GM15510 (cell line): ENCODE measurements at regions not wholly inside any gene's neighbourhood (a gene's known extent, or its start where the extent isn't known, plus 50 kb on each side); places are given as distances from the start of the nearest gene placed in this dataset.

Experiments used
- POLR2A ChIP-seq: IDR thresholded peaks from 3 replicates; pipeline ENCODE4 v1.6.1; 2011; ENCODE audit warnings: borderline replicate concordance; ENCODE audit not compliant: insufficient read length; ENCODE audit errors: extremely low read depth

- TF ChIP-seq POLR2A, result no peak
These were observed 285.3 kb downstream of the EN1 start for GRCh38 chr2:118562144-118562543.

- no peak for TF ChIP-seq POLR2A
These were observed 288.6 kb downstream of the EN1 start for GRCh38 chr2:118558846-118559245.

GRCh38 chr2:118557791-118558190 lies 289.7 kb downstream of the EN1 start:
- no peak for TF ChIP-seq POLR2A

- TF ChIP-seq POLR2A, result no peak
These were observed 290.4 kb downstream of the EN1 start for GRCh38 chr2:118557016-118557415.

- no peak for TF ChIP-seq POLR2A
These were observed 292.8 kb downstream of the EN1 start for GRCh38 chr2:118554616-118555015.

- no peak for TF ChIP-seq POLR2A
These were observed 297.9 kb downstream of the EN1 start for GRCh38 chr2:118549503-118549902.

- no peak for TF ChIP-seq POLR2A
These were observed 298.5 kb downstream of the EN1 start for GRCh38 chr2:118548880-118549488.

GRCh38 chr2:118539290-118539689 lies 308.2 kb downstream of the EN1 start:
- TF ChIP-seq POLR2A, result no peak

GRCh38 chr2:118536306-118536705 lies 311.1 kb downstream of the EN1 start:
- no peak for TF ChIP-seq POLR2A

- no peak for TF ChIP-seq POLR2A
These were observed 311.6 kb downstream of the EN1 start for GRCh38 chr2:118535818-118536212.

- no peak for TF ChIP-seq POLR2A
These were observed 312.2 kb downstream of the EN1 start for GRCh38 chr2:118535171-118535817.

- no peak for TF ChIP-seq POLR2A
These were observed 316.5 kb downstream of the EN1 start for GRCh38 chr2:118530976-118531375.

GRCh38 chr2:118529908-118530599 lies 317.4 kb downstream of the EN1 start:
- TF ChIP-seq POLR2A, result no peak

- no peak for TF ChIP-seq POLR2A
These were observed 319.9 kb downstream of the EN1 start for GRCh38 chr2:118527571-118527970.

GRCh38 chr2:118525346-118525745 lies 322.1 kb downstream of the EN1 start:
- TF ChIP-seq POLR2A, result no peak

GRCh38 chr2:118524911-118525310 lies 322.5 kb downstream of the EN1 start:
- no peak for TF ChIP-seq POLR2A
